Neuronal stem cell (in vitro differentiated cells): ENCODE measurements at regions not wholly inside any gene's neighbourhood (a gene's known extent, or its start where the extent isn't known, plus 50 kb on each side); places are given as distances from the start of the nearest gene placed in this dataset.
"Not testable (repeated sequence)": the region's sequence is repeated elsewhere in the genome, so short reads cannot be mapped to it uniquely, and the experiment has no call there.

Source experiments
- DNase-seq: peaks from one replicate; pipeline ENCODE4 v3.0.0-alpha.2; 2013; ENCODE audit warnings: low spot score
- H2AFZ ChIP-seq: one replicate; pipeline ENCODE4 v1.6.1; 2013; ENCODE audit warnings: mild to moderate bottlenecking, low read length, inconsistent platforms
- H2AK5ac ChIP-seq: 2 replicates; pipeline ENCODE4 v1.6.1; 2013; ENCODE audit warnings: low read depth, mild to moderate bottlenecking, inconsistent platforms, low read length, moderate library complexity, mixed read lengths
- H2BK120ac ChIP-seq: 2 replicates; pipeline ENCODE4 v1.6.1; 2013; ENCODE audit warnings: low read depth, mild to moderate bottlenecking, inconsistent platforms, low read length, moderate library complexity, mixed read lengths
- H2BK12ac ChIP-seq: one replicate; pipeline ENCODE4 v1.6.1; 2013; ENCODE audit warnings: low read length, inconsistent platforms
- H2BK15ac ChIP-seq: 2 replicates; pipeline ENCODE4 v1.6.1; 2013; ENCODE audit warnings: mild to moderate bottlenecking, low read length, inconsistent platforms, mixed read lengths
- H2BK5ac ChIP-seq: one replicate; pipeline ENCODE4 v1.6.1; 2013; ENCODE audit warnings: inconsistent platforms, mild to moderate bottlenecking, low read length, moderate library complexity
- H3K14ac ChIP-seq: one replicate; pipeline ENCODE4 v1.6.1; 2013; ENCODE audit warnings: low read length, inconsistent platforms
- H3K18ac ChIP-seq: 2 replicates; pipeline ENCODE4 v1.6.1; 2013; ENCODE audit warnings: low read length, inconsistent platforms
- H3K23ac ChIP-seq: 2 replicates; pipeline ENCODE4 v1.6.1; 2013; ENCODE audit warnings: low read depth, mild to moderate bottlenecking, mixed read lengths, low read length, inconsistent platforms; ENCODE audit not compliant: poor library complexity
- H3K27ac ChIP-seq: replicated peaks from 3 replicates; pipeline ENCODE4 v1.5.1; 2013; ENCODE audit warnings: low read length, inconsistent platforms
- H3K27me3 ChIP-seq, 3 experiments: 2 replicates each; pipeline ENCODE4 v1.6.1; 2013; ENCODE audit warnings: low read length in 3 of 3, mild to moderate bottlenecking in 2 of 3, inconsistent platforms in 1 of 3, low read depth in 1 of 3, mixed read lengths in 1 of 3, moderate library complexity in 1 of 3; ENCODE audit not compliant: control insufficient read depth in 3 of 3, insufficient read depth in 3 of 3
- H3K36me3 ChIP-seq, 2 donors: replicated peaks in 1 of 2; 2 replicates each; pipeline ENCODE4 v1.6.1; 2013; ENCODE audit warnings: low read length in 2 of 2; ENCODE audit not compliant: control insufficient read depth in 2 of 2, insufficient read depth in 2 of 2
- H3K4ac ChIP-seq: 2 replicates; pipeline ENCODE4 v1.6.1; 2013; ENCODE audit warnings: inconsistent platforms, mild to moderate bottlenecking, low read length, moderate library complexity
- H3K4me1 ChIP-seq, 2 donors: 1 replicate in 1 of 2; 2 replicates in 1 of 2; pipeline ENCODE4 v1.6.1; 2013; ENCODE audit warnings: low read length in 2 of 2, low read depth in 1 of 2; ENCODE audit not compliant: control insufficient read depth in 2 of 2, insufficient read depth in 1 of 2
- H3K4me2 ChIP-seq: one replicate; pipeline ENCODE4 v1.6.1; 2013; ENCODE audit warnings: mild to moderate bottlenecking, low read length, inconsistent platforms; ENCODE audit not compliant: insufficient read depth, poor library complexity, severe bottlenecking
- H3K4me3 ChIP-seq, 2 donors: 2 replicates each; pipeline ENCODE4 v1.5.1; 2013; ENCODE audit warnings: low read length in 2 of 2, mild to moderate bottlenecking in 2 of 2, inconsistent platforms in 1 of 2, moderate library complexity in 1 of 2
- H3K79me1 ChIP-seq: one replicate; pipeline ENCODE4 v1.6.1; 2013; ENCODE audit warnings: low read depth, mild to moderate bottlenecking, inconsistent platforms, low read length, moderate library complexity
- H3K9ac ChIP-seq: one replicate; pipeline ENCODE4 v1.6.1; 2013; ENCODE audit warnings: mild to moderate bottlenecking, low read depth, low read length, inconsistent platforms; ENCODE audit not compliant: poor library complexity
- H3K9me3 ChIP-seq, 2 donors: replicated peaks in 1 of 2; 2 replicates each; pipeline versions ENCODE3 to v1.6.1; 2013; ENCODE audit warnings: low read length in 2 of 2, mild to moderate bottlenecking in 2 of 2, inconsistent platforms in 1 of 2, low read depth in 1 of 2, mixed read lengths in 1 of 2, moderate library complexity in 1 of 2; ENCODE audit not compliant: control insufficient read depth in 2 of 2, insufficient read depth in 1 of 2
- H4K8ac ChIP-seq: one replicate; pipeline ENCODE4 v1.6.1; 2013; ENCODE audit warnings: low read depth, mild to moderate bottlenecking, inconsistent platforms, low read length, moderate library complexity
- H4K91ac ChIP-seq: one replicate; pipeline ENCODE4 v1.6.1; 2013; ENCODE audit warnings: low read length, low read depth, mild to moderate bottlenecking, inconsistent platforms; ENCODE audit not compliant: poor library complexity
- WGBS, 2 donors: extraction: QIAGEN DNeasy Blood & Tissue Kit; methylation state at CpG; one replicate each; pipeline ENCODE4 v1.1.7; 2013; ENCODE audit warnings: missing lambda C conversion rate in 2 of 2, mixed read lengths in 1 of 2; ENCODE audit not compliant: insufficient read length in 2 of 2, insufficient replicate concordance in 1 of 2; ENCODE audit errors: extremely low coverage in 2 of 2; 5-methylcytosine and 5-hydroxymethylcytosine counted together

DNA sequence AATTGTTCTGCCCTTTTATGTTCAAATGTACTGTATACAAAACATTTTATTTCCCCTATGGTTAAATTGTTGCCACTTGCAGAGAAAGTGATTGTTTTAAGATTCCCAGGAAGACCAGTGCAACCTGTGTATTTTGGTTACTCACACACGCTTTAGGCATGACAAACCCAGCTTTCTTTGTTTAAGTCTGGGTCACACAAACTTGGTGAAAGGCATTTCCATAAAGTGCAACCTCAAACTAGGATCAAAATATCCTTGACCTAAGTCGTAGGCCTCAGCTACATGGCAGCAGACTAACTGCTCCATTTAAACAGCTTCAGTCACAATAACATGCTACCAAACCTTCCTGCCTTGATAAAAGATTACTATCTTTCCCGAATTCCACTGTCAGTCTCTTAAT lies 639.0 kb upstream of the PRR20A start:
- Histone ChIP-seq H2AK5ac (no peak overlapping the region), H2AFZ (no peak overlapping the region), H3K4me2 (no peak overlapping the region), H3K14ac (no peak overlapping the region), H3K79me1 (no peaks in the 10 kb centered on the region), H3K4me1 (no peaks in the 10 kb centered on the region), H2BK5ac (no peak overlapping the region), H3K4me3 (no peak overlapping the region), H3K27ac (no peak overlapping the region), H4K8ac (no peak overlapping the region), H4K91ac (no peak overlapping the region), H2BK120ac (no peak overlapping the region), H2BK15ac (no peak overlapping the region), H3K9me3 (no peaks in the 10 kb centered on the region), H3K4ac (no peak overlapping the region), H3K9ac (no peak overlapping the region), H2BK12ac (no peak overlapping the region), H3K36me3 (no peaks in the 10 kb centered on the region), H3K27me3 (no peaks in the 10 kb centered on the region), H3K18ac (no peak overlapping the region), H3K23ac (no peak overlapping the region)
- WGBS, 2 donors = no CpG with 5 or more reads among the region's 3 CpGs
- no peak for DNase-seq

DNA sequence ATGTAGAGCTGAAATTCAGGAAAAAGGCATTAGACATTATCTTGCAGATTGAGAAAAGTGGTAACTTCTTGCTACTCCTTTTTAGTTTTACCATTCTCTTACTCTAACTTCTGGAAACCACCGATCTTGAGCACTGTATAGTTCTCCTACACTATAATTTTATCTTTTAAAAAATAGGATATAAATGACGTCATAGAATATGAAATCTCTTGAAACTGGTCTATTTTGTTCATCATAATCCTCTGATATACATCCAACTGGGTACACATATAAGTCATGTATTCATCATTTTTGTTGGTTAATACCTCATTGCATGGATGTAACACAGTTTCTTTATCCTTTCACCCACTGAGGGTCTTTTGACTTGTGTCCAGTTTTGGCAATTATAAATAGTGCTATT lies 629.9 kb upstream of the PRR20A start:
- H2BK5ac ChIP-seq = no peak overlapping the region
- H3K4me2 ChIP-seq = no peak overlapping the region
- no peak overlapping the region for H4K8ac ChIP-seq
- no peaks in the 10 kb centered on the region for H3K9me3 ChIP-seq
- H4K91ac ChIP-seq = no peak overlapping the region
- no peak overlapping the region for H2AK5ac ChIP-seq
- no peak overlapping the region for H3K27ac ChIP-seq
- no peak overlapping the region for H3K23ac ChIP-seq
- DNase-seq = no peak
- no peaks in the 10 kb centered on the region for H3K27me3 ChIP-seq
- no peaks in the 10 kb centered on the region for H3K36me3 ChIP-seq
- H2BK120ac ChIP-seq = no peak overlapping the region
- H3K4me3 ChIP-seq = no peak overlapping the region
- no peak overlapping the region for H3K9ac ChIP-seq
- no peak overlapping the region for H2BK15ac ChIP-seq
- H3K4ac ChIP-seq = no peak overlapping the region
- no peak overlapping the region for H2AFZ ChIP-seq
- H3K79me1 ChIP-seq = no peaks in the 10 kb centered on the region
- no peak overlapping the region for H2BK12ac ChIP-seq
- no peaks in the 10 kb centered on the region for H3K4me1 ChIP-seq
- H3K14ac ChIP-seq = no peak overlapping the region
- WGBS, 2 donors = no CpG with 5 or more reads among the region's 2 CpGs
- H3K18ac ChIP-seq = no peak overlapping the region

DNA sequence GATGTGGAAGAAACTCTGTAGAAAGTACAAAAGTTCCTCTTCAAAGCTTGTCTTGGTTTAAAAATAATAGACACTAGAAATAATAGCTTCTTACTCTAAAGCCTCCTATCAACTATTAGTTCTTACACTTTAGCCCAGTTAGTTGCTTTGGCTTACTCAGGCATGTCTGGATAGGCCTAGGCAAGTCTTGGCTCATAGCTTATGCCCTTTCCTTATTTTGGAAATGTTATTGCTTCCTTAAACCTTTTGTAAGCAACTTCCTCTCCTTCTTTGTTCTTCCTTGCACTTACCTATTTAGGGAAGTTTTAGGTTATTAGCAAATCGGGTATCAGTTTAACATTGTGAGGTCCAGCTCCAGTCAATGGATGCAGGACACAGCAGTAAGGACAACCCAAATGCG lies 628.4 kb upstream of the PRR20A start:
- H2AK5ac ChIP-seq, H2BK5ac ChIP-seq, H4K91ac ChIP-seq, H2BK120ac ChIP-seq, DNase-seq, H3K4me2 ChIP-seq, H3K79me1 ChIP-seq, H3K14ac ChIP-seq, H3K4me1 ChIP-seq, H3K4ac ChIP-seq, H3K27me3 ChIP-seq, H3K27ac ChIP-seq, H3K4me3 ChIP-seq, H2BK15ac ChIP-seq, H2BK12ac ChIP-seq, H3K9ac ChIP-seq, H3K23ac ChIP-seq, H3K18ac ChIP-seq, H4K8ac ChIP-seq, H3K9me3 ChIP-seq, H3K36me3 ChIP-seq: not testable (repeated sequence)
- no CpG with 5 or more reads among the region's 2 CpGs for WGBS, 2 donors
- peak overlapping the region; percentile 59 for H2AFZ ChIP-seq

DNA sequence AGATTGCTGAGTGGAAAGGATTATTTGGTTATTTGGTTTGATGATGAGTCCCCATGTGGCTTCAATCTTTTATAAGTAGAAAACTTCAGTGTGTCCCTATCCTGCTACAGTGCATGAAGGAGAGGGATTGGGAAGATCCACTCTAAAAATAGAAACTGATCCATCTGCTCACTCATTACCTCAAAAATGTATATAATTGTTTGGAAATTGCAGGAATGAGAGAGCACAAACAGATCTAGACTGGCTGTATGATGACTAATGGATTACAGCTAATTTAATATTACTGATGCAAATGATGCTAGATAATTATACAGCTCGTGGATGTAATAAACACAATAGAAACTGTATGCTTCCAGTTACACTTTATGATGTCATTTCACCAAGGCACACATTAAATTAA lies 625.3 kb upstream of the PRR20A start:
- no peaks in the 10 kb centered on the region for H3K27me3 ChIP-seq
- no peak overlapping the region for H2AK5ac ChIP-seq
- H3K4ac ChIP-seq = no peak overlapping the region
- WGBS, 2 donors = no CpG with 5 or more reads among the region's 1 CpG
- H2BK5ac ChIP-seq = no peak overlapping the region
- H3K14ac ChIP-seq = no peak overlapping the region
- no peak overlapping the region for H3K18ac ChIP-seq
- H3K9ac ChIP-seq = no peak overlapping the region
- H2AFZ ChIP-seq = no peak overlapping the region
- H3K9me3 ChIP-seq = no peaks in the 10 kb centered on the region
- no peak overlapping the region for H3K4me2 ChIP-seq
- no peaks in the 10 kb centered on the region for H3K79me1 ChIP-seq
- no peak overlapping the region for H4K8ac ChIP-seq
- H2BK12ac ChIP-seq = no peak overlapping the region
- no peaks in the 10 kb centered on the region for H3K36me3 ChIP-seq
- H3K4me3 ChIP-seq = no peak overlapping the region
- H3K4me1 ChIP-seq = no peaks in the 10 kb centered on the region
- no peak for DNase-seq
- no peak overlapping the region for H4K91ac ChIP-seq
- no peak overlapping the region for H2BK15ac ChIP-seq
- H3K23ac ChIP-seq = no peak overlapping the region
- H2BK120ac ChIP-seq = no peak overlapping the region
- no peak overlapping the region for H3K27ac ChIP-seq
